ENCODE measurements at regions not wholly inside any gene's neighbourhood (a gene's known extent, or its start where the extent isn't known, plus 50 kb on each side); places are given as distances from the start of the nearest gene placed in this dataset.
"Not testable (repeated sequence)": the region's sequence is repeated elsewhere in the genome, so short reads cannot be mapped to it uniquely, and the experiment has no call there.

DNA sequence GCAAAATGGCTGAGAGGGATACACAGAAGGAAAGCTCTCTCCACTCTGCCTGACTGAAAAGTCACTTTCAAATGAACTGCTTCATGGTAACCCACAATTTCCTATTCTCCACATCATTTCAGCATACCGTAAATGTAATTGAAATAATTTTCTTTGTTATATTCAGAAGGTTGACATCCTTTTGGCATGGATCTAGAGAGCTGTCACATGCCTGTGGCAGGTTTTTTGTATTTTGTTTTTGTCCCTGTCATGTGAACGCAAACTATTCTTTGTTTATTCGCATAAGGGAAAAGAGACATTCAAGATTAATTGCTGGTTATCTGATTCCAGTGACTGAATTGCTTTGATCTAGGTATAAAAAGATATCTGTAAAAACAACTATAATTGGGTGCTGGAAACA lies 1808.1 kb downstream of the NCAM2 start:
- TF ChIP-seq, protein P1, sequence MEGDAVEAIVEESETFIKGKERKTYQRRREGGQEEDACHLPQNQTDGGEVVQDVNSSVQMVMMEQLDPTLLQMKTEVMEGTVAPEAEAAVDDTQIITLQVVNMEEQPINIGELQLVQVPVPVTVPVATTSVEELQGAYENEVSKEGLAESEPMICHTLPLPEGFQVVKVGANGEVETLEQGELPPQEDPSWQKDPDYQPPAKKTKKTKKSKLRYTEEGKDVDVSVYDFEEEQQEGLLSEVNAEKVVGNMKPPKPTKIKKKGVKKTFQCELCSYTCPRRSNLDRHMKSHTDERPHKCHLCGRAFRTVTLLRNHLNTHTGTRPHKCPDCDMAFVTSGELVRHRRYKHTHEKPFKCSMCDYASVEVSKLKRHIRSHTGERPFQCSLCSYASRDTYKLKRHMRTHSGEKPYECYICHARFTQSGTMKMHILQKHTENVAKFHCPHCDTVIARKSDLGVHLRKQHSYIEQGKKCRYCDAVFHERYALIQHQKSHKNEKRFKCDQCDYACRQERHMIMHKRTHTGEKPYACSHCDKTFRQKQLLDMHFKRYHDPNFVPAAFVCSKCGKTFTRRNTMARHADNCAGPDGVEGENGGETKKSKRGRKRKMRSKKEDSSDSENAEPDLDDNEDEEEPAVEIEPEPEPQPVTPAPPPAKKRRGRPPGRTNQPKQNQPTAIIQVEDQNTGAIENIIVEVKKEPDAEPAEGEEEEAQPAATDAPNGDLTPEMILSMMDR (IDR thresholded peaks at IDR 0.05; ENCODE audit: insufficient read depth, low read depth, low read length), result no peak
- no peak for DNase-seq (ENCODE audit: low read depth)
- ChIA-PET POLR2A (no interaction called here), CTCF (no interaction called here)
- Histone ChIP-seq H3K36me3 (ENCODE audit: control insufficient read depth, insufficient read depth, low read length) (no peaks in the 10 kb centered on the region), H3K27me3 (ENCODE audit: control insufficient read depth, insufficient read depth, low read length) (no peaks in the 10 kb centered on the region), H3K4me3 (ENCODE audit: low read depth, low read length) (no peak overlapping the region)

DNA sequence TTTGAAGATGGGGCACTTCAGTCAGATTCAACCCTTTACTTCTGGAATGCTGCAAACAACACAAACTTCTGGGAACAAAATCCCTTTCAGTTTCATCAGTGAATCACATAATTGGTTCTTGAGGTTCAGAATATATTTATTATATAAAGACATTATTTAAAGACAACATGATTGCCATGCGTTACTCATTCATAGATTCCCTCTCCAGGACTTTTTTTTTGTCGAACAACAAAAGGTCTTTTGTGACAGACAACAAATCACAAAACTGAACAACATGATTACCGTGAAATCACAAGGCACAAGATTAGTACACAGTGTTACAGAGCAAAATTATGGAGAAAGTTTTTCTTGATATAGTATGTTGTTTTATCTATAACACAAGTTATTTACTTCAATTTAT lies 1815.0 kb downstream of the NCAM2 start:
- CTCF ChIA-PET, result no interaction called here
- Histone ChIP-seq H3K27me3 (ENCODE audit: control insufficient read depth, insufficient read depth, low read length) (no peaks in the 10 kb centered on the region), H3K4me3 (ENCODE audit: low read depth, low read length) (no peak overlapping the region), H3K36me3 (ENCODE audit: control insufficient read depth, insufficient read depth, low read length) (no peaks in the 10 kb centered on the region)
- TF ChIP-seq, protein P1 (IDR thresholded peaks at IDR 0.05; ENCODE audit: insufficient read depth, low read depth, low read length), result no peak
- POLR2A ChIA-PET, result no interaction called here
- DNase-seq (ENCODE audit: low read depth), result no peak

- CTCF ChIA-PET; H3K27me3 ChIP-seq (ENCODE audit: control insufficient read depth, insufficient read depth, low read length); H3K4me3 ChIP-seq (ENCODE audit: low read depth, low read length); H3K36me3 ChIP-seq (ENCODE audit: control insufficient read depth, insufficient read depth, low read length); DNase-seq (ENCODE audit: low read depth); POLR2A ChIA-PET: not testable (repeated sequence)
Observed at GRCh38 chr21:22818681-22819485, 1820.7 kb downstream of the NCAM2 start.

DNA sequence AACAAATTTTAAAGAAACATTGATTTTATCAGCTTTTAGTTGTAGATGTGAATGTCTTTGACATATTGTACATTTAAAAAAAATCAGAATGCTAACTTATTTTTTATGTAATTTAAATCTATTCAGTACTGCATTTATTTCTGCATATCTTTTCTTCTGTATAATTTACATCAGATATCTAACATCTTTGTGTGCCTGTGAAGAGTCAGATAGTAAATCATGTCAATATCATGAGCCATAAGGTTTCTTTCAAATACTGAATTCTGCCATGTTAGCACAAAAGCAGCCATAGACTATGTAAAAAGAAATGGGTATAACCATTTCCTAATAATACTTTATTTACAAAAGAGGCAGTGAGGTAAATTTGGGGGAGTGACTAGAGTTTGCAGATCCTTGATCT lies 1829.2 kb downstream of the NCAM2 start:
- TF ChIP-seq, protein P1 (IDR thresholded peaks at IDR 0.05; ENCODE audit: insufficient read depth, low read depth, low read length), result no peak
- no peak for DNase-seq (ENCODE audit: low read depth)
- no peak overlapping the region for H3K4me3 ChIP-seq (ENCODE audit: low read depth, low read length)
- POLR2A ChIA-PET, result no interaction called here
- H3K27me3 ChIP-seq (ENCODE audit: control insufficient read depth, insufficient read depth, low read length), result no peaks in the 10 kb centered on the region
- CTCF ChIA-PET, result no interaction called here
- no peaks in the 10 kb centered on the region for H3K36me3 ChIP-seq (ENCODE audit: control insufficient read depth, insufficient read depth, low read length)

GRCh38 chr21:22842875-22843274 lies 1844.7 kb downstream of the NCAM2 start:
- TF ChIP-seq, protein P1 (IDR thresholded peaks at IDR 0.05; ENCODE audit: insufficient read depth, low read depth, low read length), result no peak
- H3K27me3 ChIP-seq (ENCODE audit: control insufficient read depth, insufficient read depth, low read length), result no peaks in the 10 kb centered on the region
- CTCF ChIA-PET, result no interaction called here

GRCh38 chr21:22855581-22855980 lies 1857.4 kb downstream of the NCAM2 start:
- no peak for DNase-seq (ENCODE audit: low read depth)
- H3K27me3 ChIP-seq (ENCODE audit: control insufficient read depth, insufficient read depth, low read length), result no peaks in the 10 kb centered on the region
- H3K4me3 ChIP-seq (ENCODE audit: low read depth, low read length), result no peak overlapping the region
- H3K36me3 ChIP-seq (ENCODE audit: control insufficient read depth, insufficient read depth, low read length), result no peaks in the 10 kb centered on the region
- POLR2A ChIA-PET, result no interaction called here
- CTCF ChIA-PET, result no interaction called here
- TF ChIP-seq, protein P1 (IDR thresholded peaks at IDR 0.05; ENCODE audit: insufficient read depth, low read depth, low read length), result no peak

More at GRCh38 chr21:22842875-22843274, 1844.7 kb downstream of the NCAM2 start:
- DNase-seq (ENCODE audit: low read depth), result no peak
- Histone ChIP-seq H3K4me3 (ENCODE audit: low read depth, low read length) (no peak overlapping the region), H3K36me3 (ENCODE audit: control insufficient read depth, insufficient read depth, low read length) (no peaks in the 10 kb centered on the region)
- POLR2A ChIA-PET, result no interaction called here
